Subcutaneous abdominal adipose tissue (tissue), 5 donors: ENCODE measurements at regions not wholly inside any gene's neighbourhood (a gene's known extent, or its start where the extent isn't known, plus 50 kb on each side); places are given as distances from the start of the nearest gene placed in this dataset.

ENCODE experiments used
- H3K27ac ChIP-seq: one replicate; pipeline ENCODE4 v1.7.0; 2013; ENCODE audit warnings: low read depth, mild to moderate bottlenecking, inconsistent platforms, low read length, moderate library complexity
- H3K27me3 ChIP-seq, 5 donors: one replicate each; pipeline ENCODE4 v1.7.0; 2013; ENCODE audit warnings: low read length in 5 of 5, inconsistent platforms in 1 of 5; ENCODE audit not compliant: control insufficient read depth in 5 of 5, insufficient read depth in 4 of 5
- H3K36me3 ChIP-seq, 5 donors: one replicate each; pipeline ENCODE4 v1.7.0; 2013; ENCODE audit warnings: low read length in 5 of 5; ENCODE audit not compliant: control insufficient read depth in 5 of 5, insufficient read depth in 5 of 5
- H3K4me1 ChIP-seq, 5 donors: one replicate each; pipeline ENCODE4 v1.7.0; 2013; ENCODE audit warnings: low read length in 5 of 5, mild to moderate bottlenecking in 3 of 5, moderate library complexity in 1 of 5; ENCODE audit not compliant: control insufficient read depth in 5 of 5, insufficient read depth in 5 of 5
- H3K4me3 ChIP-seq, 5 donors: one replicate each; pipeline ENCODE4 v1.7.0; 2013; ENCODE audit warnings: low read length in 5 of 5, low read depth in 1 of 5
- H3K9ac ChIP-seq, 5 donors: one replicate each; pipeline ENCODE4 v1.7.0; 2013; ENCODE audit warnings: low read length in 5 of 5, mild to moderate bottlenecking in 4 of 5, moderate library complexity in 3 of 5
- H3K9me3 ChIP-seq, 5 donors: one replicate each; pipeline ENCODE4 v1.7.0; 2013; ENCODE audit warnings: low read length in 5 of 5; ENCODE audit not compliant: control insufficient read depth in 5 of 5
- donor health status: healthy.
- donor health status: healthy.
- donor health status: healthy.
- donor health status: healthy.
- donor health status: healthy.

GRCh38 chr21:16476056-16476825 is 746.5 kb downstream of the USP25 start:
- Histone ChIP-seq H3K27me3 (no peaks in the 10 kb centered on the region), H3K36me3 (no peaks in the 10 kb centered on the region), H3K27ac (peak overlapping the region; percentile 72), H3K4me1 (peaks cover 0 to 46% (median 14%) of the 10 kb centered on the region in 5 donors), H3K9me3 (peaks cover 0 to 8% (median 4%) of the 10 kb centered on the region in 5 donors), H3K9ac (peak overlapping the region in 1 of 5 donors; percentile 19), H3K4me3 (no peak overlapping the region)

- no peaks in the 10 kb centered on the region for H3K27me3 ChIP-seq
- no peak overlapping the region for H3K4me3 ChIP-seq
- H3K9me3 ChIP-seq = peaks cover 0 to 2% (median 0%) of the 10 kb centered on the region in 5 donors
- H3K4me1 ChIP-seq = peaks cover 0 to 10% (median 0%) of the 10 kb centered on the region in 5 donors
- H3K27ac ChIP-seq = no peak overlapping the region
- H3K9ac ChIP-seq = no peak overlapping the region
- H3K36me3 ChIP-seq = peaks cover 0 to 2% (median 0%) of the 10 kb centered on the region in 5 donors
Measured at GRCh38 chr21:16488042-16488441, 758.3 kb downstream of the USP25 start.

GRCh38 chr21:16492356-16492755 is 762.6 kb downstream of the USP25 start:
- Histone ChIP-seq H3K9ac (no peak overlapping the region), H3K27ac (peak overlapping the region; percentile 11), H3K36me3 (peaks cover 0 to 2% (median 0%) of the 10 kb centered on the region in 5 donors), H3K4me3 (no peak overlapping the region), H3K4me1 (peaks cover 0 to 24% (median 3%) of the 10 kb centered on the region in 5 donors), H3K9me3 (no peaks in the 10 kb centered on the region), H3K27me3 (no peaks in the 10 kb centered on the region)

- Histone ChIP-seq H3K9ac (no peak overlapping the region), H3K36me3 (peaks cover 0 to 2% (median 0%) of the 10 kb centered on the region in 5 donors), H3K27me3 (no peaks in the 10 kb centered on the region), H3K9me3 (no peaks in the 10 kb centered on the region), H3K27ac (peak overlapping the region; percentile 11), H3K4me1 (peaks cover 0 to 22% (median 3%) of the 10 kb centered on the region in 5 donors), H3K4me3 (no peak overlapping the region)
Measured at GRCh38 chr21:16492892-16493291, 763.1 kb downstream of the USP25 start.

- Histone ChIP-seq H3K27me3 (no peaks in the 10 kb centered on the region), H3K36me3 (peaks cover 0 to 6% (median 0%) of the 10 kb centered on the region in 5 donors), H3K9ac (no peak overlapping the region), H3K4me1 (peaks cover 0 to 19% (median 3%) of the 10 kb centered on the region in 5 donors), H3K27ac (no peak overlapping the region), H3K9me3 (peaks cover 0 to 3% (median 0%) of the 10 kb centered on the region in 5 donors), H3K4me3 (no peak overlapping the region)
Measured at GRCh38 chr21:16496609-16497008, 766.8 kb downstream of the USP25 start.

GRCh38 chr21:16500271-16500670 is 770.5 kb downstream of the USP25 start:
- Histone ChIP-seq H3K9me3 (peaks cover 0 to 3% (median 0%) of the 10 kb centered on the region in 5 donors), H3K9ac (no peak overlapping the region), H3K4me3 (no peak overlapping the region), H3K36me3 (peaks cover 0 to 6% (median 0%) of the 10 kb centered on the region in 5 donors), H3K4me1 (peaks cover 0 to 23% (median 0%) of the 10 kb centered on the region in 5 donors), H3K27ac (no peak overlapping the region), H3K27me3 (no peaks in the 10 kb centered on the region)

GRCh38 chr21:16502273-16502672 is 772.5 kb downstream of the USP25 start:
- H3K27ac ChIP-seq = no peak overlapping the region
- no peak overlapping the region for H3K9ac ChIP-seq
- H3K36me3 ChIP-seq = peaks cover 0 to 6% (median 0%) of the 10 kb centered on the region in 5 donors
- H3K27me3 ChIP-seq = no peaks in the 10 kb centered on the region
- peaks cover 0 to 24% (median 0%) of the 10 kb centered on the region in 5 donors for H3K4me1 ChIP-seq
- peaks cover 0 to 3% (median 0%) of the 10 kb centered on the region in 5 donors for H3K9me3 ChIP-seq
- no peak overlapping the region for H3K4me3 ChIP-seq

- Histone ChIP-seq H3K9ac (no peak overlapping the region), H3K4me1 (peaks cover 0 to 28% (median 0%) of the 10 kb centered on the region in 5 donors), H3K27ac (no peak overlapping the region), H3K27me3 (no peaks in the 10 kb centered on the region), H3K4me3 (no peak overlapping the region), H3K36me3 (peaks cover 0 to 6% (median 0%) of the 10 kb centered on the region in 5 donors), H3K9me3 (peaks cover 0 to 3% (median 0%) of the 10 kb centered on the region in 5 donors)
Measured at GRCh38 chr21:16502897-16503296, 773.1 kb downstream of the USP25 start.

- Histone ChIP-seq H3K4me3 (no peak overlapping the region), H3K9me3 (no peaks in the 10 kb centered on the region), H3K27ac (no peak overlapping the region), H3K36me3 (no peaks in the 10 kb centered on the region), H3K27me3 (no peaks in the 10 kb centered on the region), H3K9ac (no peak overlapping the region), H3K4me1 (peaks cover 0 to 28% (median 0%) of the 10 kb centered on the region in 5 donors)
Measured at GRCh38 chr21:16504281-16504680, 774.5 kb downstream of the USP25 start.

GRCh38 chr21:16504766-16505165 is 775.0 kb downstream of the USP25 start:
- H3K4me3 ChIP-seq = no peak overlapping the region
- no peaks in the 10 kb centered on the region for H3K9me3 ChIP-seq
- no peak overlapping the region for H3K27ac ChIP-seq
- H3K27me3 ChIP-seq = no peaks in the 10 kb centered on the region
- no peaks in the 10 kb centered on the region for H3K36me3 ChIP-seq
- H3K4me1 ChIP-seq = peaks cover 0 to 32% (median 0%) of the 10 kb centered on the region in 5 donors
- no peak overlapping the region for H3K9ac ChIP-seq
